Left ventricle myocardium superior (tissue), 1 donor: ENCODE measurements at regions not wholly inside any gene's neighbourhood (a gene's known extent, or its start where the extent isn't known, plus 50 kb on each side); places are given as distances from the start of the nearest gene placed in this dataset.
"Not testable (repeated sequence)": the region's sequence is repeated elsewhere in the genome, so short reads cannot be mapped to it uniquely, and the experiment has no call there.

Experiments
- ATAC-seq: fragments of 200-7000 bp; cut with Tn5 transposase; one replicate; pipeline ENCODE4 v1.9.1; 2020; ENCODE audit warnings: mild to moderate bottlenecking, moderate library complexity
- DNase-seq: peaks from one replicate; pipeline ENCODE4 v3.0.0-alpha.2; 2020
- intact Hi-C: fragments of 100-400 bp; cut with micrococcal nuclease; formaldehyde crosslinking; loops from one replicate; pipeline ENCODE4 v1.11.0; 2022
- donor health status: DM: no; HTN: yes; CAD: no; lungs with severe emphysema.

GRCh38 chr10:46645110-46645509 is 66.2 kb downstream of the SYT15 start:
- intact Hi-C loops, ATAC-seq, DNase-seq: not testable (repeated sequence)

DNA sequence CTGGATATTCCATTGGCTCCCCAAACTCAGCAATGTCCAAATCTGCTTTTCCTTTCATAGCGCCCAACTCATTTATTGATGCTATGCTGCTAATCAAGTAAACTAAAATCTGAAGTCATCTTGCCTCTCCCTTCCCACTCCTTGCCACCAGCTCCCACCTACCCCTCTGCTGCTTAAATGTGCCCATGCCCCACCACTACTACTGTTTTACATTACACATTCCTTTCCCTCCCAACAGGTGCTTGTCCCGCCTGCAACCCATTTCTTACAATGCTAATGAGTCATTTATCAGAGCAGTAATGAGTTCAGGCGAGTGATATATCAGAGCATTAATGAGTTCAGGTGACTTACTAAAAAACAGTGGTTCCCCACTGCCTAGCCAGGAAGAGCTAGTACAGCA is 67.2 kb downstream of the SYT15 start:
- intact Hi-C loops, DNase-seq, ATAC-seq: not testable (repeated sequence)

DNA sequence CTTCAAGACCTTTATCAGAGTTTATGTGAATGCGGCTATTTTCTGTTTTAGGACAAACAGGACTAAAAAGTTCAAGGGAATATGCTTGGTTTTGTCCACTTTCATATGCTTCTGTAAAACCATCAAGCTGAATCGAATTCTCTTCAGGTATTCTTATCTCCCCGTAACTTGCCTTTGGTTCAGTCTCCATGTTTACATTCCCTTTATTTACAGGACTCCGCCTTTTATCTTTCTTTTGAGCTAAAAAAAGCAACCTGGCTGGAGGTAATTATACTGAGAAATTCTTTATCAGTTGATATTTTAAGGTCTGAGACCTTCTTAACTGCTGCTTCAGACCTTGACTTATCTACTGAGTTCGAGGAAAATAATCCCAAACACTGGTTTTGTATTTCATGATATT is 72.0 kb downstream of the SYT15 start:
- intact Hi-C loops, DNase-seq, ATAC-seq: not testable (repeated sequence)

DNA sequence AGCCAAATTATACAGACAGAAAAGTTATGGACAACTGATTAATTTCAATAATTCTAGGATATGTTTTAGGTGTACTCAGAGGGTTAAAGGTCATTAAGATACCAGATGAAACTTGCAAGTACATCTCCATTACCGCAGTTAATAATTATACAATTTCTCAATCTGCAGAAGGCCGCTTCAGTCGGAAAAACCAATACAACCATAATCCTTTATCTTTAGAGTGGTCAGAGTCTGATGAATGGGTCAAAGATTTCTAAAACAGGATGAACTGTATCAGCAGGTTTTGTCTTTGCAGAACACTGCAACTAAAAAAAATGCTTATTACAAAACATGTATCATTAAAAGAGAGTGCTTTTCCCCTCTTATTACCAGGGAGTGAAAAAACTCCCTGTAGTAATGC is 78.5 kb downstream of the SYT15 start:
- intact Hi-C loops, ATAC-seq, DNase-seq: not testable (repeated sequence)

DNA sequence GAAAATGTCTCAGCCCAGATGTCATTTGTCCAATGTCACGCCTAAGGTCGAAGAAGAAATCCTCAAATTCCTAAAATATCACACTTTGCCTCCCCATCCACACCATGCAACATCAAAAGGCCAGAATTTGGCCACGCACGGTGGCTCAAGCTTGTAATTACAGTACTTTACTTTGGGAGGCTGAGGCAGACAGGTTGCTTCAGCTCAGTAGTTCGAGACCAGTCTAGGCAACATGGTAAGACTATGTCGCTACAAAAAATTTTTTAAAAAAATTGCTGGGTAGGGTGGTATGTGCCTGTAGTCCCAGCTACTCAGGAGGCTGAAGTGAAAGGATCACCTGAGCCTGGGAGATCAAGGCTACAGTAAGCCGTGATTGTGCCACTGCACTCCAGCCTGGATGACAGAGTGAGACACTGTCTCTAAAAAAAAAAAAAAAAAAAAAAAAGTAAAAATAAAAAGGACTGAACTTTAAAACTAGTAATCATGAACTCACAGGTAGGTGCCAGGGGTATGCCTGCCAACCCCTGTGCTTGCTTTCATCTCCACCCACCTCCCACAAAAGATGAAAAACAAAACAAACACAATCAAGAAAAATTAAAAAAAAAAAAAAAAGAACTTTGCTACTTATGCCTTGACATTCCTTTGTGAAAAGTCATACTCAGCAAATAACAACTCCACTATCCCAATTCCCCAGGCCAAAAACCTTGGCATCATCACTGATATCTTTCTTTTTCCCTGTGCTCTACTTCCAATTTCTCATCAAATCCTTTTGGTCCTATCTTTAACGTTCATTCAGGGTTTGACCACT is 81.3 kb downstream of the SYT15 start:
- ATAC-seq, intact Hi-C loops, DNase-seq: not testable (repeated sequence)

DNA sequence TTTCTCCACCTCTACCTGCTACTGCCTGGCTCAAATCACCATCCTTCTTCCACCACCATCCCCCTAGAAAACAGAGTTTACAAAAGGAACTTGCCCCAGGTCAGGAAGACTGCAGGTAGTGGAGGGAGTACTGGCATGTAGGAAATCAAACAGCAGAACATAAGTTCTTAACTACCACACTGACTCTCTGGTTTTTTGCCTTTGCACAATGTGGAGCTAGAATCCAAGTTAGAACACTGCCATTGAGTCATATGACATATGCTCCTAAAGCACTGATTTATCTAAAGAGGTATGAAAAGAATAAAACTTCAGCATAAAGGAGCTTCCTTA is 81.9 kb downstream of the SYT15 start:
- ATAC-seq, intact Hi-C loops, DNase-seq: not testable (repeated sequence)

DNA sequence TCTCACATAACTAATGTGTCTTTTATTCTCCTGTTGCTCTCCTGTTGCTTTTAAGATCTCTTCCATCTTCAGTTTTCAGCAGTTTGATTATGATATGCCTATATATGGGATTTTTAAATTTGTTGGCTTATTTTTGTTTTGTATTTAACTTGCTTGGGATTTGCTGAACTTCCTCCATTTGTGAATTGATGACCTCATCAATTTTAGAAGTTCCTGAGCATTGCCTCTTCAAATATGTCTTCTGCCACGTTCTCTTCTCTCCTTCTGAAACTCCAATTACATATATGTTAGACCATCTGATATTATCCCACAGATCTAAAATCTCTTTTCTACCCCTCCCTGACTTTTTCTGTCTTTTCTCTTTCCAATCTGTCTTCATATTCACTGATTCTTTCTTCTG is 86.6 kb downstream of the SYT15 start:
- DNase-seq, ATAC-seq, intact Hi-C loops: not testable (repeated sequence)

- DNase-seq, intact Hi-C loops: not testable (repeated sequence)
- peak; percentile 74 for ATAC-seq
Observed at GRCh38 chr10:46668357-46668997, 89.5 kb downstream of the SYT15 start.

DNA sequence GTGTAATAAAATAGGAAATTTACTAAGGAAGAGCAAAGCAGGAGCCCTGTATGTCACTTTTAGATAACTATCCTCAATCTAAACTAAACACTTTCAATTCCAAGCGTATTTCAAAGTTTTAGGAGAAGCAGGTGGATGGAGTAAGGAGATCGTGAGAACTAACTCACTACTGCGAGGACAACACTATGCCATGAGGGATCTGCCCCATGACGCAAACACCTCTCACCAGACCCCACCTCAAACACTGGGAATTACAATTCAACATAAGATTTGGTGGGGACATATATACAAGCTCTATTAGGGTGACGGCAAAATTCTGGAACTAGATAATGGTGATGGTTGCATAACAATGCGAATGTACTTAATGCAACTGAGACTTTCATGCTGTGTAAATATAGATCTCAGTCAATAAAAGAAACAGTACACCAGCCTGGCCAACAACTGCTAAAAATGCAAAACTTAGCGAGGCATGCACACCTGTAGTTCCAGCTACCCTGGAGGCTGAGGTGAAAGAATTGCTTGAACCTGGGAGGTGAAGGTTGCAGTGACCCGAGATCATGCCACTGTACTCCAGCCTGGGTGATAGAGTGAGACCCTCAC is 99.0 kb downstream of the SYT15 start:
- DNase-seq, ATAC-seq, intact Hi-C loops: not testable (repeated sequence)

DNA sequence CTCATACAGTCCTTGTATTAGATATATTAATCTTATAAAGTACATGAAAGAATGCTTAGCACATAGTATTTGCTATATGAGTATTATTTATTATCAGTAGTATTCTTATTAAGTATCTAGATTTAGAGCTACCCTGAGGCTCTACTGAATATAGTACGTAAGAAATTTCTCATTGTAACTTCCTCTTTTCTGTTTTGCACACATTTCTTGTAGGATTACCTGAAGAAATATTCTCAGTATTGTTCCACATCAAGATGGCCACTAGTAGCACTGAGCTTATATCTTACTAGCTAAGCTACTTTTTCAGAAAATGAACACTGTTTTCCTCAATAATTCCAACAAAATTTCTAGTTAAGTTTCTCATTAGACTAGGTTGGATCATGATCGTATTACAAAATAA is 112.5 kb downstream of the SYT15 start:
- intact Hi-C loops, ATAC-seq, DNase-seq: not testable (repeated sequence)

GRCh38 chr10:46693218-46693617 is 114.3 kb downstream of the SYT15 start:
- ATAC-seq, DNase-seq, intact Hi-C loops: not testable (repeated sequence)

DNA sequence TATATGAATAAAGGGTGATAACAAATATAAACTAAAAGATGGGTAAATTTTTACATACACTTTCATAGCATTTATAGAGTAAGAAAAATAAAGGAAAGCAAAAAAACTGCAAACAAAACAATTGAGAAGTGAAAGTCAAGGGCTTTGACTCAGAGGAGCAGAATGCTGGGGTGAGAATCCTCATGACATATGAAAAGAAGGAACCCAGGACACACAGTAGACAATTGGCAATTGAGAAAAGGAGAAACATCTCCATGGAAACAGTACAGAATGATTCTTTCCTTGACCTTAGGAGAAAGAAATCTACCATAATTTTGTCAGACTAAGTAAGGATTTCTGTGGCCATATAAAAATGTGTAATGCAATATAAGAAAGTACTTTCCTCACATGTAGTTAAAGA is 138.3 kb downstream of the SYT15 start:
- DNase-seq, ATAC-seq, intact Hi-C loops: not testable (repeated sequence)

DNA sequence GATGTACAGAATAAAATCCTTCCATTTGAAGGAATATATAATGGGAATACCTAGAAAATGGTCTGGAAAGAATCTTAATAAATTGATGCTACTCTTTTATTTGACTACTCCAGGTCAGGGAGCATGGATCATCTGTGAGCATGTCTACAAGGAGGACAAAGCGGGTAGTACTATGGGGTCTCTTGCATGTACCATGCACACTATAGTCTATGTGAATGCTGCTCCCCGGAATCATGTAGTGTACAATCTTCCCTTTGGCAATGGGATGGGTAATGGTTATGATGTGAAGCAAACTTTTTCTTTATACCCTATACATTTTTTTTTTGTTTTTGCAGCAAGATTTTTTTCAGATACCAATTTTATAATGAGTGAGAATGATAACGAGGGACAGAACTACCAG is 139.1 kb downstream of the SYT15 start:
- DNase-seq, ATAC-seq, intact Hi-C loops: not testable (repeated sequence)

- DNase-seq, ATAC-seq, intact Hi-C loops: not testable (repeated sequence)
Observed at GRCh38 chr10:46720386-46720785, 141.5 kb downstream of the SYT15 start.

GRCh38 chr10:46720811-46721518 is 142.0 kb downstream of the SYT15 start:
- ATAC-seq, intact Hi-C loops, DNase-seq: not testable (repeated sequence)

GRCh38 chr10:46724258-46724657 is 145.3 kb downstream of the SYT15 start:
- intact Hi-C loops, ATAC-seq: not testable (repeated sequence)

DNA sequence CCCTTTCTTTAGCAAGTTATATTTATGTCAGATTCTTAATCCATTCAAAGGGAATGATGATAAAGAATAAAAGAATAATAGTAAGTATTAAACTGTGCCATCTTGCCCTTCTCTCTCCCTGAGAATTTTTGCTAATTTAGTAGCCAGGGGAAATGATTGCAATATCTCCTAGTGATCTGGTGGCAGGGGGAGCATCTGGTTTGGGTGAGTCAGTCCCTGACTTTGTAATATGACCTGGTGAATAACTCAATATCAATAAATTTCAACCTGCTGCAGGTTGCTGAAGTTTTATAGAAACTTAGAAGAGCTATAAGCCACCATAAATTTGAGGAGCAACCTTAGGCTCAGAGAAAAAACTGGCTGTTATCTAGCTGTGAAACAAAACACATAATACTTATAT is 149.4 kb downstream of the SYT15 start:
- DNase-seq, intact Hi-C loops, ATAC-seq: not testable (repeated sequence)

More at GRCh38 chr10:46724258-46724657, 145.3 kb downstream of the SYT15 start:
- DNase-seq: not testable (repeated sequence)

- intact Hi-C loops, ATAC-seq, DNase-seq: not testable (repeated sequence)
Observed at GRCh38 chr10:46730729-46731128, 151.8 kb downstream of the SYT15 start.

DNA sequence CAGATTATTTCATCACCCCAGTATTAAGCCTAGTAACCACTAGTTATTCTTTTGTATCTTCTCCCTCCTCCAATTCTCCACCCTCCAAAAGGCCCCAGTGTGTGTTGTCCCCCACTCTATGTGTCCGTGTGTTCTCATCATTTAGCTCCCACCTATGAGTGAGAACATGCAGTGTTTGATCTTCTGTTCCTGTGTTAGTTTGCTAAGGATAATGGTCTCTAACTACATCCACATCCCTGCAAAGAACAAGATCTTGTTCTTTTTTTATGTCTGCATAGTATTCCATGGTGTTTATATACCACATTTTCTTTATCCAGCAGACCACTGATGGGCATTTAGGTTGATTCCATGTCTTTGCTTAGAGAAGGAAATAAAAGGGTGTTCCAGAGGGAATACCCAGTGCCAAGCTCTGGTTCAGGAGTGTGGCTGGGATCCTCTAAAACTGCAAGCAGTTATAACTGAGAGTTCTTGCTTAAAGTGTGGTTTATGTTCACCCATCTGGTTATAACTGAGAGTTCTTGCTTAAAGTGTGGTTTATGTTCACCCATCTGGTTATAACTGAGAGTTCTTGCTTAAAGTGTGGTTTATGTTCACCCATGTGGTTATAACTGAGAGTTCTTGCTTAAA is 154.8 kb downstream of the SYT15 start:
- intact Hi-C loops, DNase-seq, ATAC-seq: not testable (repeated sequence)
